ENCODE measurements at regions not wholly inside any gene's neighbourhood (a gene's known extent, or its start where the extent isn't known, plus 50 kb on each side); places are given as distances from the start of the nearest gene placed in this dataset.

DNA sequence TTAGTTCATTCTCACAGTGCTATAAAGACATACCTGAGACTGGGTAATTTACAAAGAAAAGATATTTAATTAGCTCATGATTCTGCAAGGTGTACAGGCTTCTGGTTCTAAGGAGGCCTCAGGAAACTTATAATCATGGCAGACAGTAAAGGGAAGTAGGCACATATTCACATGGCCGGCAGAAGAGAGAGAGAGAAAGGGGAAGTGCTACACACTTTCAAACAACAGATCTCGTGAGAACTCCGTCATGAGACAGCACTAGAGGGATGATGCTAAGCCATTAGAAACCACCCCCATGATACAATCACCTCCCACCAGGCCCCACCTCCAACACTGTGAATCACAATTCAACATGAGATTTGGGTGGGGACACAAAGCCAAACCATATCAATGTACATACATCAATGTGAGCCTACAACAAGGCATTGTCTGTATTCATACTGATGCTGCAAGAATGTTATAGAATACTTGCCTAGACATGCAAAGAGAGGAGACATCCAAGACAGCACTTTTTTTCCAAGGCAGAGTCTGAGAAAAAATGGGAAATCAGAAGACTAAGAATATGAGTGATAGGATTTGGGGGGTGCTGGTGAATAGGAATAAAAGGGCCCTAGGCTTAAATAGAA is 114.8 kb upstream of the XYLT1 start:
- TF ChIP-seq, protein P1, sequence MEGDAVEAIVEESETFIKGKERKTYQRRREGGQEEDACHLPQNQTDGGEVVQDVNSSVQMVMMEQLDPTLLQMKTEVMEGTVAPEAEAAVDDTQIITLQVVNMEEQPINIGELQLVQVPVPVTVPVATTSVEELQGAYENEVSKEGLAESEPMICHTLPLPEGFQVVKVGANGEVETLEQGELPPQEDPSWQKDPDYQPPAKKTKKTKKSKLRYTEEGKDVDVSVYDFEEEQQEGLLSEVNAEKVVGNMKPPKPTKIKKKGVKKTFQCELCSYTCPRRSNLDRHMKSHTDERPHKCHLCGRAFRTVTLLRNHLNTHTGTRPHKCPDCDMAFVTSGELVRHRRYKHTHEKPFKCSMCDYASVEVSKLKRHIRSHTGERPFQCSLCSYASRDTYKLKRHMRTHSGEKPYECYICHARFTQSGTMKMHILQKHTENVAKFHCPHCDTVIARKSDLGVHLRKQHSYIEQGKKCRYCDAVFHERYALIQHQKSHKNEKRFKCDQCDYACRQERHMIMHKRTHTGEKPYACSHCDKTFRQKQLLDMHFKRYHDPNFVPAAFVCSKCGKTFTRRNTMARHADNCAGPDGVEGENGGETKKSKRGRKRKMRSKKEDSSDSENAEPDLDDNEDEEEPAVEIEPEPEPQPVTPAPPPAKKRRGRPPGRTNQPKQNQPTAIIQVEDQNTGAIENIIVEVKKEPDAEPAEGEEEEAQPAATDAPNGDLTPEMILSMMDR (IDR thresholded peaks at IDR 0.05), result no peak
- no peak for TF ChIP-seq POLR2AphosphoS5 (IDR thresholded peaks at IDR 0.05)

Data from gastroesophageal sphincter (tissue), 3 donors.